Panc1 (cell line): ENCODE measurements at regions not wholly inside any gene's neighbourhood (a gene's known extent, or its start where the extent isn't known, plus 50 kb on each side); places are given as distances from the start of the nearest gene placed in this dataset.

Experiments used
- CTCF ChIP-seq: fragments of 450-650 bp; IDR thresholded peaks from 2 replicates; pipeline ENCODE4 v1.5.1; 2017; ENCODE audit warnings: mild to moderate bottlenecking
- POLR2AphosphoS5 ChIP-seq: IDR thresholded peaks from 2 replicates; pipeline ENCODE4 v1.6.1; 2012; ENCODE audit warnings: mild to moderate bottlenecking, low read depth, low read length, moderate library complexity
- REST ChIP-seq, 2 experiments: IDR thresholded peaks; 2 replicates each; pipeline ENCODE4 v1.6.1; 2011 to 2012; ENCODE audit warnings: low read depth in 2 of 2, control low read depth in 1 of 2, low read length in 1 of 2, mild to moderate bottlenecking in 1 of 2, moderate library complexity in 1 of 2; ENCODE audit not compliant: insufficient read depth in 1 of 2
- SIN3A ChIP-seq: IDR thresholded peaks from 2 replicates; pipeline ENCODE4 v1.6.1; 2012; ENCODE audit warnings: low read depth, mild to moderate bottlenecking, low read length, moderate library complexity, borderline replicate concordance; ENCODE audit not compliant: insufficient read depth
- TCF7L2 ChIP-seq: IDR thresholded peaks from 2 replicates; pipeline ENCODE4 v1.6.1; 2011; ENCODE audit warnings: mild to moderate bottlenecking, low read depth, low read length, inconsistent platforms

DNA sequence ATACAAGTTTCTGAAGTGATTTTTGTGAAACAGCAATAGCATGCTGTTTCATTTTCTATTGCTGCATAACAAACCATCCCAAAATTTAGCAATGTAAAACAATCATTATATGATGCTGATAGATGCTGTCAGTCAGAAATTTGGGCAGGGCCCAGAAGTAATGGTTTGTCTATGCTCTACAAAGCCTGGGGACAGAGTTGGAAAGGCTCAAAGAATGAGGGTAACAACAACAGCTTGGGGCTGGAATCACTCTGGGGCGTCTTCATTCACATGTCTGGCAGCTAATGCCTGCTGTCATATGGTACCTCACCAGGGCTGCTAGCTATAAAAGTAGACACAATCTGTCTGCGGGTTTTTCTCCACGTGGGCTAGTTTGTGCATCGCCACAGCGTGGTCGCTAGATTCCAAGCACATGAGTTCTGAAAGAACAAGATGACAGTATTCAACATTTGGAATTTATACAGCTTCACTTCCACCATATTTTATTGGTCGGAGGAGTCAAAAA is 176.5 kb downstream of the BMP4 start:
- TF ChIP-seq CTCF: no peak
- TF ChIP-seq REST (IDR thresholded peaks at IDR 0.05; ENCODE audit: insufficient read depth in 1 of 2, low read depth in 2 of 2, low read length in 1 of 2): no peak
- TF ChIP-seq POLR2AphosphoS5: no peak
- no peak for TF ChIP-seq SIN3A
- TF ChIP-seq TCF7L2: no peak
